ENCODE measurements at regions not wholly inside any gene's neighbourhood (a gene's known extent, or its start where the extent isn't known, plus 50 kb on each side); places are given as distances from the start of the nearest gene placed in this dataset.

GRCh38 chr16:85329059-85329812 lies 217.0 kb upstream of the CIBAR2 start:
- DNase-seq = no peak

GRCh38 chr16:85330006-85330693 lies 217.9 kb upstream of the CIBAR2 start:
- no peak for DNase-seq

DNA sequence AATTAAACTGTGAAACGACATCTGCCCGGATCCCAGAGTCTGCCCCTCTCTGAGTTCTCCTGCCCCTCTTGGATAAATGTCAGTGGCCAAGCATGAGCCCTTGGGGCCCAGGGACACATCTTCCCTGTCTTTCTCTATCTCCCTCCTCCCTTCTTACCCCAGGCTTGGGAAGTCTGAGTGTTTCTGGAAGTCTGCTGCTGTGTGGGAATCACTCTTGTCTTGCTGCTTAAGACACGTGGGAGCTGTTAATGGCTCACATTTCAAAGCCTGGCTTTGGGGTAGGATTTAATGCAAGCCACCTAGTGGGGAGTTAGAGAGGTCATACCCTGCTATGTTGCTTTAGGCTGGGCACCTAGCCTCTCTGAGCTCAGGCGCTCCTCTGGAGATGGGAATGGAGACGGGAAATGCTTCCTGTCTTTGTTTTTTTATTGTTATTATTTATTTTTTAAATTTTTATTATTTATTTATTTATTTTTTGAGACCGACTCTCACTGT lies 218.5 kb upstream of the CIBAR2 start:
- no peak for DNase-seq

DNA sequence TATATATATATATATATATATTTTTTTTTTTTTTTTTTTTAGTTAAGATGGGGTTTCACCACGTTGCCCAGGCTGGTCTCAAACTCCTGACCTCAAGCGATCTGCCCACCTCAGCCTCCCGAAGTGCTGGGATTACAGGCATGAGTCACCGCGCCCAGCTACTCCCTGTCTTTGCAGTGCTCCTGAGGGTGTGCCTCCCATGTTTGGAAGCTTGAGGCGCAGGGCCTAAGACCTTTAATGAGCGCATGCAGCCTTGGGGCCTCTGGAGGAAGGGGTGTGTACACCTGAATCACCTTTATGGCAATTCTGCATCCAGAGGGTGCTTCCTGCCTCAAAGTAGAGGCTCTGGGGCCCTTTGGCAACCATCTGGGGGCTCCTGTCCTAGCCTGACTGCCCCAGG lies 219.4 kb upstream of the CIBAR2 start:
- DNase-seq = no peak

DNA sequence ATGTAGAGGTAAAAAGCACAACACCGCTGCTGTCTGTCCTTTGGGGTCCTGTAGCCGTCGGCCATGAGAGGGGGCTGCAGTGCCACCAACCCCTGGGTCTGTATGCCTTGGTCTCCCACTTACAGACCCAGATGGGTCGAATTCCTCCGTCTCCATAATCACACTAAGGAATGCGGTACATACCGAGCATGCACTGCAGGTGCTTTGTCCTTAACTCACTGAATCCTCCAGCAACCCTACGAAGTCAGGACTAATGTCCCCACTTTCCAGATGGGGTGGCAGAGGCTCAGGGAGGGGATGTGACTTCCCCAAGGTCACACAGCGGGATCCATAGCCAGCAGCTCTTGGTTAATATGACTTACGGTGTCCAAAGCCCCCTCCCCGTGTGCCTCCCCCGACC lies 219.9 kb upstream of the CIBAR2 start:
- DNase-seq = no peak

- no peak for DNase-seq
Observed at GRCh38 chr16:85333337-85333736, 221.1 kb upstream of the CIBAR2 start.

DNA sequence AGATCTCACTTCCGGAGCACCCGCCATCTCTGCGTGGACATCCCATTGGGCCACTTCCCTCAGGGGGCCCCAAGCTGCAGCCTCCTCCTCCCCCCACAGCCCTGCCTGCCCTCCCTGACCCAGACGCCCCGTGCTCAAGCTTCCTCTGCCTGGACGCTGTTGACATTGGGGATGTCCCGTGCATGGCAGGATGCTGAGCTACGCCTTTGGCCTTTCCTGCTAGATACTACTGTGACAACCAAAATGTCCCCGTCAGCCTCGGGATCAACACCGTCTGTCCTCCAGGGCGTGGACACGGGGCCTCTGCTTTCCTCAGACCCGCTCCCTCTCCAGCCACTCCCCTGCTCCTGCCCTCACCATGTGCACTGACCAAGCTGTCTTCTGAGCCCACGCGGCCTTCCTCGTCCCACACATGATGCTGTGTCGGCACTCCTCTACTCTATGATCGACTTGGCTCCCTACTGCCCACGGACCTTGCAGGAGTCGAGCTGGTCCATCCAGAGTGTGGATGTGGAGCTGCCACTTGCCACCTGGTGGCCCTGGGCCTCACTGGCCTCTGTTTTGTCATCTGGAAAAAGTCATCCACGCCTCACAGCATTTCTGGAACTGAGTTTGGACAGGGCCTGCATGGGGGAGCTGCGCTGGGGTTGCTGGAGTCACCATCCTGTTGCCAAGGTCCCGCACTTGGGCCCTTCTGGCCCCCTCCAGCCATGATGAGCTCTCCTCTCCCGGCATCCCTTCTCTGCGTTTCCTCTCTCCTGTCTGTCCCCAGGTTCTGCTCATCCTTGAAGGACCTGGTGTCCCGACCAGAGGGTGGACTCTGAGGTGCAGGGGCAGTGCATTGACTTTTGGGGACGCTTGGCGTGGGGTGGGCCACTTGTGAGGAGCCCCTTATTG lies 221.7 kb upstream of the CIBAR2 start:
- DNase-seq = no peak

- no peak for DNase-seq
Observed at GRCh38 chr16:85334718-85335583, 222.7 kb upstream of the CIBAR2 start.

DNA sequence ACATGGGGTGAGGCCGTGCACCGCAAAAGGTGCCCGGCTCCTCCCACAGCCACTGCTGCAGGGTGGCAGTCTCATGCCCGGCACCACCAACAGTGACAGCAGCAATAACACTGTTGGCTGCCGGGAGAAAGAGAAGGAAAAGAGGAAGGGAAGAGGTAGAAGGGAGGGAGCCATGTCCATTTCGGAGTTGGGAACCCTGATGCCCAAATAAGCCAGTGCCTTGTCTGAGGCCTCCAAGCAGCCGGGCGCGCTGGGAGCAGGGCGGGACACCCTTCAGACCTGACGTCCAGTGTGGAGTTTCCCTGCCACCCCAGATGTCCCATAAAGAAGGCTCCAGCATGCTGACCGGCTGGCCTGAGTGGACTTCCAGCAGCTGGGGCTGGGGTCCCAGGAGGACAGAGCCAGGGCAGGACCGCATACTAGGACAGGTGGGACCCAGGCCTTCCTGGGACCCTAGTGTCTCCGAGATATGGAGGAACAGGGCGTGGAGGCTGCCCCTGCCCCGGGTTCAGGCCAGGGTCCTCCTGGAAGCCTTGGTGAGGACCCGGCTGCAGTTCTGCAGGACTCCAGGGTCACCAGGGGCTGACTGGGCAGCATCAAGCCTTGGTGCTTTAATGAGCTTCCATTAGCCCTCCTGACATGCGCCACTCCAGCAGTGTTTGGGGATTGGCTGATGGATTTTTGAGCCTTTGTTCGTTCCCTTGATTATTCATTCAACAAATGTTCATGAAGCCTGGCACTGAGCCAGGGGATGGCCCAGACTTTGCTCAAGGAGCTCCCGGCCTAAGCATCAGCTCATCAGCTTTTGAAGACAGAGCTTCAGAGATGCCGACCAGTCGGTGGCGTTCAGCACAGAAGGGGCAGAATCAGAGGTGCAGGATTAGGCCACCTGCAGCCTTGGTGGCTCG lies 223.6 kb upstream of the CIBAR2 start:
- DNase-seq = no peak

GRCh38 chr16:85337910-85338637 lies 225.8 kb upstream of the CIBAR2 start:
- no peak for DNase-seq

DNA sequence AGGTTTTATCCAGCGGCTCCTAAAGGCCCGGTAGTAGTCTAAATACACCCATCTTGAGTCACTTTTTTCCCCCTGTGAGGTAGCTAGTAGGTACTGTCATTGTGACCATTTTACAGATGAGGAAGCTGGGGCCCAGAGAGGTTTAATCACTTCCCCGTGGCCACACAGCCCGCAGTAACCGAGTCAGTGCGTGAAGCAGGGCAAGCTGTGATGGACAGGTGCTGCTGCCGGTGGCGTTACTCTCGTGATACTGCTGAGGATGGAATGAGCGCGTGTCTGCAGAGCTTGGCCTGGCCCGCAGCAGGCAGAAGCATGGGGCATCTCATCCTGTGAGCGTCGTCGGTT lies 226.3 kb upstream of the CIBAR2 start:
- no peak for DNase-seq

DNA sequence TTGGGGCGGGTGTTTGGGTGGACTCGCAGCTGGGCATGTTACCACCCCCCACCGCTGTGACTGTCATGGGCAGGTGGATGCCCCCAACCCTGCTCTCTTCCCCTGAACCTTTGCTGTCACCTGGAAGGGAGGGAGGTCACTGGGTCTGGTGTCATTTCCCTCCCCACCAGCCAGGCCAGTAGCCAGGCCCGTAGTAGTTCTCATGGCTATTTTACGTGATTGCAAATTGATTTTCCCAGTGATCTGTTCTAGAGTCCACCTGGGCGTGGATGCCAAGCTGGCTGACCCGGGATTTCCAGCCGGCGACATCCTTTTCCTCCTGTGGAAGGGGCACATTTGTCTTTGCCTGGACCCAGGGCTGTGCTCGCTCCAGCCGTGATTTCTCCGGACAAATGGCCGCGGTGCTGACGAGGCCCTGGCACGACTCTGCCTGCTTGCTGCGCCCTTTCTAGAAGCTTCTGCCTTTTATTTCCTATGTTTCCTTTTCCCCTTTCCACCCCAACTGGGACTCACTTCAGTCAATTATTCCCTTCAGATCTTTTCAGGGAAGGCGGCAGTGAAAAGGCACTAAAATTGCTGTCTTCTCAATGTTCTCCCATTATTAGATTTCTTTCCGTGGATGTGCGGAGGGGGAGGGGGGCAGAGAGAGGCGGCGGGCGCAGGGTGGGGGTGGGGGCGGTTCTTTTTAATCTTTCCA lies 226.9 kb upstream of the CIBAR2 start:
- DNase-seq = no peak

DNA sequence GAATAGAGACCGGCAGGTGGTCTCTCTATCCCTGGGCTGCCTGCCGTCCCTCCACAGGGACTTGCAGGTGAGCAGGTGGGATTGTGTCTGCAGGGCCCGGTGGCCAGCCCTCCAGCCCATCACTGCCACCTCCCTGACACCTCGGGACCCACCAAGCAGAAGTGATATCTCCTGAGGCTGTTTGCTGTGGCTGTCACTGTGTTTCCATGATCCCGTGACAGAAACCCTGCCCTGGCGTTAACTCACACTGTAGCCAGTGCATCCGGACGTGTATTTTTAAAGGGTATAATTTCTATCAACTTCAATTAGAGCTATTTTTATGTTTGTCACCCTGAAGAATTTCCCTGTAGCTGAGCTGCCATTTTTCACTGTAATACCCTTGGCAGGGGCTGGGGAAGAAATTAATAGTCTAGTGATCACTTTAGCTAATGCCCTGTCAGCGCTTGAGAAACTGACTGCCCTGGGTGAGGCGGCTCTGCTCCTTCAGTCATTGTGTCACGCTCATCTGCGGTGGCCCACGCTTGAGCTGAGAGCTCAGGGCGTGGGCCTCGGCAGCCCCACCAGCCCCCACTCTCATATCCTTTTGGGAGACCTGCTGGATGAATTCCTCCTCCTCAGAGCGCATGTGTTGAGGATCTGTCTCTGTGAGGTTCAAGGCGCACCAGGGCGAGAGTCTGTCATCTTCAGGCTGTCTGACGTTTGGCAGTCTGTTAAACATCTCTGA lies 229.9 kb upstream of the CIBAR2 start:
- no peak for DNase-seq

- DNase-seq = no peak
Observed at GRCh38 chr16:85344502-85345128, 232.3 kb upstream of the CIBAR2 start.

GRCh38 chr16:85345129-85345639 lies 232.9 kb upstream of the CIBAR2 start:
- no peak for DNase-seq

- no peak for DNase-seq
Observed at GRCh38 chr16:85346404-85347212, 234.3 kb upstream of the CIBAR2 start.

DNA sequence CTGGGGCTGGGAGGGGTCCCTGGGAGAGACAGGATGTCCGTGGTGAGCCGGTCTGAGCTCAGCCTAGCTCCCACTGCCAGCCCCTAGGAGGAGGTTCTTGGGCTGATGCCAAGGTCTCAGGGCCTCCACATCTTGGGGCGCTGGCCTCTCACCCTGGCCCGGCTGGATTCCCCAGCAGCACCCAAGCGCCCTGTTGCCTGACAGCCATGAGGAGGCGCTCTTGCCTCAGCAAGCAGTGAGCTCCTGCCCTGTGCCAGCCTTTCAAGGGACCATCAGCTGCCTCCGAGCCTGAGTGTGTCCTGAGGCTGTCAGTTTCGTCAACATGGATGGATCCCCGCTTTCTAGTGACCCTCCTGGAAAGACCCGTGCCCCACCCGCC lies 234.9 kb upstream of the CIBAR2 start:
- no peak for DNase-seq
